ES-I3 (cell line): ENCODE measurements at regions not wholly inside any gene's neighbourhood (a gene's known extent, or its start where the extent isn't known, plus 50 kb on each side); places are given as distances from the start of the nearest gene placed in this dataset.

Experiments used
- H3K36me3 ChIP-seq: 2 replicates; pipeline ENCODE4 v1.6.1; 2013; ENCODE audit warnings: mild to moderate bottlenecking, low read length, control low read depth, moderate library complexity; ENCODE audit not compliant: insufficient read depth
- H3K4me1 ChIP-seq: 2 replicates; pipeline ENCODE4 v1.6.1; 2013; ENCODE audit warnings: mild to moderate bottlenecking, control low read depth, low read length; ENCODE audit not compliant: insufficient read depth
- H3K9ac ChIP-seq: 2 replicates; pipeline ENCODE4 v1.6.1; 2013; ENCODE audit warnings: low read depth, mild to moderate bottlenecking, low read length, moderate library complexity
- H3K9me3 ChIP-seq: 2 replicates; pipeline ENCODE4 v1.6.1; 2013; ENCODE audit warnings: mild to moderate bottlenecking, low read length, moderate library complexity; ENCODE audit not compliant: control insufficient read depth, insufficient read depth

DNA sequence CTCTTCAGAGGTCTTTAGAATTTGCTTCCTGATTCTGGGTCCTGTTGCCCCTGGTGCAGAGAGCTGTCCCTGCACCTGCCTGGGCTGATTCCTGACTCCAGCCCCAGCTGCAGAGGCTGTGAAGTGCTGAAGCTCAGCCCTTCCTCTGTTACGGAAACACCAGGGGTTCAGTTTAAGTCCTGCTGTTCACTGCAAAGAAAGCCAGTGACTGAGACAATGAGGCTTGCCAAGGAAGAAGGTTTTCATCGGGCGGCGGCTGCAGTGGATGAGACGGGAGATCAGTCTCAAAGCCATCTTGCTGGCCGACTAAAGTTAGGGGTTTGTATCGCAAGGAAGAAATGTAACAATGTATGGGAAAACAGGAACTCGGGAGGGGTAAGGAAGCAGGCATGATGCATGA is 142.4 kb upstream of the ZNF236 start:
- Histone ChIP-seq H3K9ac (no peak overlapping the region), H3K36me3 (no peaks in the 10 kb centered on the region), H3K4me1 (0 out of 2 replicates have a peak, but pooled peaks cover 5% of the 10 kb centered on the region), H3K9me3 (no peaks in the 10 kb centered on the region)

DNA sequence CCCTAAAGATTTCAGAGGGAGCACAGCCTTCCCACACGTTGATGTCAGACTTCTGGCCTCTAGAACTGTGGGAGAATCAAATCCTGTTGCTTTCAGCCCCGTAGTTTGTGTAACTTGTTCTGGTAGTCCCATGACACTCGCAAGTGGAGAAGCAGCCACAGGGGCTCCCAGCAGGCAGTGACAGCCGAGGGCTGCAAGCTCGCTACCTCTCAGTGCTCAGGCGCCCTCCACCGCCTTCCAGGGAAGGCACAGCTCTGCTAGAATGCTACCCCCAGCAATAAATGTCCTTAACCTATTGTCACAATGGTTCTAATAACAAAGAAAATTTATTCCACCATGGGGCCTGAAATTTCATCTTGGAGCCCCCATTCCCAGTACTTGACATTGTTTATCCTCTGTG is 143.1 kb upstream of the ZNF236 start:
- 0 out of 2 replicates have a peak, but pooled peaks cover 5% of the 10 kb centered on the region for H3K4me1 ChIP-seq
- H3K36me3 ChIP-seq, result no peaks in the 10 kb centered on the region
- no peak overlapping the region for H3K9ac ChIP-seq
- H3K9me3 ChIP-seq, result no peaks in the 10 kb centered on the region

DNA sequence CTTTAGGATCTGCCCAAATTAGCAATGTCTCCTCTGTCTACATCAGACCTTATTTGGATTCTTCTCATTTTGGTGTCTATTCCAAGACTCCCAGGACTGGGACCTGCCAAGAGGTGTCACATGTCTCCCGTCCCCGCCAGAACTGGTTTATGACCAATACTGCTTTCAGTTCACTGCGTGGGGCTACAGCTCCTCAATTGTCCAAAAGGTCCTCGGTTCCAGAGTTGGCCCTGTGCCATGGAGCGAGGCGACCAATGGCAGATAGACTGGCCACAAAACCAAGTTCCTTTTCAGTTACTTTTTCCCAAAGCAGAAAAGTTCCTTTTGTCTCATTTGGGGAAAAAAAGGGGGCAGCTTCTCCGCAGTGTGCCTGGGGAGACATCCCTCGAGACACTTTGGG is 144.1 kb upstream of the ZNF236 start:
- Histone ChIP-seq H3K9me3 (no peaks in the 10 kb centered on the region), H3K4me1 (0 out of 2 replicates have a peak, but pooled peaks cover 5% of the 10 kb centered on the region), H3K9ac (no peak overlapping the region), H3K36me3 (no peaks in the 10 kb centered on the region)

DNA sequence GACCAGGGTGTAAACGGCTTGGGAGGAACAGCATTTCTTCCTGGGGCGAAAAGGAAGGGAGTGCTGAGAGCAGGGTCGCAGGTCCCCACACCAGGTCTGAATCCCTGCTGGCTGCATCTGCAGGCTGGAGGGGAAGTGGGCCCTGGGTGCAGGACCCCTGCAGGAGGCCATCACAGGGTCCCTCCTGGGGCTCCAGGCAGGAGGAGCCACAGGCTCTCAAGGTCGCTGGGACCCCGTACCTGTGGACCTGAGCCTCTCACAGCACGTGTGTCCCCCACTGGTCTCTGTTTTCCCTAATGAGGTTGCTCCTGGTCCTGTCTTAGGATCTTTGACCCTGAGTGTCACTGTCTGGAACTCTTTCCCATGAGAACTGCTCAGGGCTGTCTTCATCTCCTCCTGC is 147.8 kb upstream of the ZNF236 start:
- Histone ChIP-seq H3K9me3 (no peaks in the 10 kb centered on the region), H3K36me3 (no peaks in the 10 kb centered on the region)

DNA sequence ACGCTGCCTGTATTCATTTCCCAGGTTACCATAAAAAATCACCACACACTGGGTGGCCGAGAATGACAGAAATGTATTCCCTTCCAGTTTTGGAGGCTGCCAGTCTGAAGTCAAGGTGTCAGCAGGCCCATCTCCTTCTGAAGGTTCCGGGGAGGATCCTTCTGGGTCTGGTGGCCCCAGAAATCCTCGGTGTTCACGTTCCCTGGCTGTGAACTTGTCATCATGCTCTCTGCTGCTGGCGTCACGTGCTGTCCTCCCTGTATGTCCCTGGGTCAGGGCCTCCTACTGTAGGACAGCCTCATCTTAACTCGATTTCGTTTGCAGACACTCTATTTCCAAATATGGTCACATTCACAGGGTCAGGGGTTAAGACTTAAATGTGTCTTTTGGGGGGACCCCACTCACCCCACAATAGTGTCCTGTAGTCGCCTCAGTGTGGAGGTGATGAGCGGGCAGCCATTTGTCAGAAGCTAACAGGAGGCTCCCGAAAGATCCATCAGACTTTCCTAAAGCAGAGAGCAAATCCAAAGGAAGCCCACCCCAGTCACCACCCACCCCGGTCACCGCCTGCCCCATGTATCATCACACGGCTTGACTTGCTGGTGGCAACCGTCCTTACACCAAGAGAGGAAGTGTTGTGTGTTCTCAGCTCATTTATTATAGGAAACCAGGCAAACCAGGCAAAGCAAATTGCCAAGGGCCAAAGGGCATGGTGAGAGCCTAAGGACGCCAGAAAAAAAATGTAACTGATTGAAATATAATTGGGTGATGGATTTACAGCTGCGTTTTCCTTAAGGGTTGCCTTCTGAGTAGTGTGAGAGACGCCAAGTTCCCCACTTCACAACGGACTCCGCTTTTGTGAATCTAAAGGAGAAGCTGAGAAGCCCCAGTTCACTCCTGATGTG is 148.8 kb upstream of the ZNF236 start:
- peaks cover 10% of the 10 kb centered on the region; the same call in 1 of the 2 replicates for H3K4me1 ChIP-seq
- no peaks in the 10 kb centered on the region for H3K9me3 ChIP-seq
- no peak overlapping the region for H3K9ac ChIP-seq
- H3K36me3 ChIP-seq, result no peaks in the 10 kb centered on the region

More for the DNA sequence above, 147.8 kb upstream of the ZNF236 start:
- H3K4me1 ChIP-seq, result peaks cover 14% of the 10 kb centered on the region; the same call in 1 of the 2 replicates
- H3K9ac ChIP-seq, result no peak overlapping the region

DNA sequence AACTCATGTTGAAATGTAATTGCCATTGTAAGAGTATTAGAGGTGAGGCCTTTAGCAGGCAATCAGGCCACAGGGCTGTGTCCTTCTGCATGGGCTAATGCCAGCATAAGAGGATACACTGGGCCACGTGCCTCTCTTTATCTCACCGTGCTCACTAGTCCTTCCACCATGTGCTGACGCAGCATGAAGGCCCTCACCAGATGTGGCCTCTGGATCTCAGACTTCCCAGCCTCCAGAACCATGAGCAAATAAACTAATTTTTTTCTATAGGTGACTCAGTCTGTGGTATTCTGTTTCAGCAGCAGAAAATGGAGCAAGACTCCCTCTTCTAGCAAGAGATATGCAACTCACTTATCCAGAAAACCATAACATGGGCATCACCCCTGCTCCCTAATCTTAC is 149.7 kb upstream of the ZNF236 start:
- Histone ChIP-seq H3K36me3 (no peaks in the 10 kb centered on the region), H3K9ac (no peak overlapping the region), H3K9me3 (no peaks in the 10 kb centered on the region), H3K4me1 (peaks cover 10% of the 10 kb centered on the region; the same call in 1 of the 2 replicates)

DNA sequence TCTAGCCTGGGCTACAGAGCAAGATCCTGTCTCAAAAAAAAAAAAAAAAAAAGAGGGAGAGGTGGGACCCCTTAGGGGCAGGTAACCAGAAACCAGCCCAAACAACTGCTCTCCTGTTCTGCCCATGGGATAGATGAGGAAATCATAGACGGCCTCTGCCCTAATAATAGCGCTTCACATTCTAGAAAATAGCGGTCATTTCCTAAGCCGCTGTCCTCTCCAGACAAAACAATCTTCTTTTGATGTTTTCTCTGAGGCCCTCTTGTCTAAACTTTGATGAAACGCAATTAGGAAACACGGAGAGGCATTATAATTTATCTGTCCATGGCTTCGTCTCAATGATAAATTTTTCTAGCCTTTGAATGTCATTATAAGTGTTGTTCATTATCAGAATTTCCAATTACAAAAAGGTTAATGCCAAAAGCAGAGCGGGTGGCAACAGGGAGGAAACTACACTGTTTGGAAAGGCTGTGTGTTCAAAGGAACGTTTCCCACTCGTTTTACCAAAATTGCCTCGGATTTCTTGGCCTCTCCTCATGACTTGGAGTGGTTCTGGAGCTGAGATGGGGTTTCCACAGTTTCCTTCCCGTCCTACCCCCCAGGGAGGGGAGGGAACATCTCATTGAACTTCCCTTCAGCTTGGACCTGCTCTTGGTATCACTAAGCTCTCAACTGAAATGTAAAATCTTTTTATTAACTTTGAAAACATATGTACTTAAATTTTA is 151.6 kb upstream of the ZNF236 start:
- Histone ChIP-seq H3K36me3 (no peaks in the 10 kb centered on the region), H3K4me1 (peaks cover 10% of the 10 kb centered on the region; the same call in 1 of the 2 replicates), H3K9ac (no peak overlapping the region), H3K9me3 (no peaks in the 10 kb centered on the region)

DNA sequence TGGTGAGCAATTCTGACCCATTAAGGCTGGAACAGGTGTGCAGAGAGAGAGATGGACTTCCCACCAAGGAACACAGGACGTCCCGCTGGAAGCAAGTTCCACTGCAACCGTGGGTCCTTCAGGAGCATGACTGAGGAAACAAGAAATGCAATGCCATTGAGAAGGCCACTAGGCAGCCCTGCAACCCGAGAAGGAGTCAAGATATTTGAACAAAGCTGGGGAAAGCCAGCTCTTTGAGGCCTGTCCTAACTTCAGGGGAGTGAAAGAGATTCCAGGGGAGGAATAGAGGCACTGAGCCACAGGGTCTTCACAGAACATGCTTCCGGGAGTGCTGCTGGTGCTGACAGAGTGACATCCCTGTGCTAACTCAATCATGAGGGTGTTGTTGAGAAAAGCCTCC is 153.8 kb upstream of the ZNF236 start:
- peaks cover 10% of the 10 kb centered on the region; the same call in 1 of the 2 replicates for H3K4me1 ChIP-seq

DNA sequence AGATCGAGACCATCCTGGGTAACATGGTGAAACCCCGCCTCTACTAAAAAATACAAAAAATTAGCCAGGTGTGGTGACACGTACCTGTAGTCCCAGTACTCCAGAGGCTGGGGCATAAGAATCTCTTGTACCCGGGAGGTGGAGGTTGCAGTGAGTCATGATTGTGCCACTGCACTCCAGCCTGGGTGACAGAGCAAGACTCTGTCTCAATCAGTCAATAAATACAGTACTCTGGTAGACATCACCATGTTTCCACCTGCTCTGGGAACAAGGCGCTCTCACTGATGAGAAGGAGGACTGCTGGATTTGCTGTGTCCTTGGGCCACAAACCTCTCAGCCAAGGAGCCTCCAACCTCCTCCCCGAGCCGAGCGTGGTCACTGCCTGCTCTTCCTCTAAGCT is 154.2 kb upstream of the ZNF236 start:
- Histone ChIP-seq H3K9me3 (no peaks in the 10 kb centered on the region), H3K36me3 (no peaks in the 10 kb centered on the region), H3K9ac (no peak overlapping the region), H3K4me1 (peaks cover 10% of the 10 kb centered on the region; the same call in 1 of the 2 replicates)

More for the DNA sequence above, 153.8 kb upstream of the ZNF236 start:
- H3K9me3 ChIP-seq, result no peaks in the 10 kb centered on the region
- no peak overlapping the region for H3K9ac ChIP-seq
- H3K36me3 ChIP-seq, result no peaks in the 10 kb centered on the region

DNA sequence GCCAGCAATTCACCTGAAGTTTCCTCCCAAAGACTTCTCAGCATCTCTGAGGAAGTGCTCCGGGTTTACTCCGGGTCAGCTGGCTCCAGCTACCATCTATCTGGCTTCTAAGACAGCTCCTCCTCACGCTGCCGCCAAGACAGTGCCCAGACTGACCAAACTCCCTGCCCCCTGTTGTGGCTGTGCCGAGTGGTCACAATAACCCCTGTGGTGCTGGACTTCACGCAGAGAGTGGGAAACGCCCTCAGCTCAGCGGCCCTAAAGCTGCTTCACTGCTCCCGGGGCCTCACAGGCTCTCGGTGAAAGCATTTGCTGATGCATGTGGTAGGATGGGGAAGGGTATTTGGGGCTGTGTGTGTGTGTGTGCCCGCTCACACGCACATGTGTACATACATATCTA is 154.8 kb upstream of the ZNF236 start:
- no peak overlapping the region for H3K9ac ChIP-seq
- H3K36me3 ChIP-seq, result no peaks in the 10 kb centered on the region
- H3K4me1 ChIP-seq, result peaks cover 9% of the 10 kb centered on the region; the same call in 1 of the 2 replicates
- no peaks in the 10 kb centered on the region for H3K9me3 ChIP-seq

DNA sequence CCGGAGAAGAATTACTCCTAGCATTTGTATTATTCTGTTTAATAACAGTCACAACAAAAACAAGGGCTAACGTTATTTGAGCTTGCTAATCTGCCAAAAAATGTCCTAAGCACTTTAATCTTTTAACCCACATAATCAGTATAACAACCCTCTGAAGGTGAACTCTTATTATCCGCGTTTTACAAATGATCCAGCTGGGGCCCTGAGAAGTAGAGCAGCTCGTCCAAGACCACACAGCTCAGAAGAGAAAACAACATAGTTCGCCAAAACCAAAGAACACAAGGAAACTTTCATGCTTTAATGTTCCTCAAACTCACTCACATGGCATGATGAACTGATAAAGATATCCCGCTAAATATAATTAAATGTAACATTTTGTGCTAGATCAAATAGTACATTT is 159.7 kb upstream of the ZNF236 start:
- no peaks in the 10 kb centered on the region for H3K9me3 ChIP-seq
- H3K4me1 ChIP-seq, result no peaks in the 10 kb centered on the region
- no peaks in the 10 kb centered on the region for H3K36me3 ChIP-seq

DNA sequence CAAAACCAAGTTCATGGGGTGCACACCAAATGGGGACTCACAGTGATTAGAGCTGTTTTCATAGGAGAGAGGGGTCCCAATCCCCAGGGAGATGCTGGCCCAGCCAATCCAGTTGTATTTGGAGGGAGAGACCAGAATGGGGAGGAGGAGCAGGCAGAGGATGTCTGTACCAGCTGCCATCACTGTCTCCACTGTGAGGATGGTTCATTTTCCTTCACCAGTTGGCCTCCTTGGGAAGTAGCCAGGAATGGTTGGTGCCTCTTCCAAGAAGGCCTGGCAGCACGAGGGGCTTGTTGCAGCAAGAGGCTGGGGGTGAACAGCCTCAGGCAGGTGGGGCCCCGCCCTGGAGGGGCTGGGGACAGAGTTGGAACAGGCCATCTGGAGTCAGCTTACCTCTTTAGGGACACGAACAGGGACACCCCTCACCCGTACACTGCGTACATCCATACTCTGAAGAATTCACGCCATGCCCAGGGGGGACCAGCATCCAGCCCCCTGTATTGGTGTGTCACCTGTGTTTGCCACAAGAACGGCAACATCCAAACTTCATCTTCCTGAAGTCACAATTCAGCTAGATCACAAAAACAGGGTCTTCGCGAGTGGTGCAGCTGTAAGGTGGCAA is 161.7 kb upstream of the ZNF236 start:
- Histone ChIP-seq H3K4me1 (0 out of 2 replicates have a peak, but pooled peaks cover 5% of the 10 kb centered on the region), H3K9me3 (no peaks in the 10 kb centered on the region), H3K9ac (no peak overlapping the region), H3K36me3 (no peaks in the 10 kb centered on the region)

More for the DNA sequence above, 159.7 kb upstream of the ZNF236 start:
- H3K9ac ChIP-seq, result no peak overlapping the region

DNA sequence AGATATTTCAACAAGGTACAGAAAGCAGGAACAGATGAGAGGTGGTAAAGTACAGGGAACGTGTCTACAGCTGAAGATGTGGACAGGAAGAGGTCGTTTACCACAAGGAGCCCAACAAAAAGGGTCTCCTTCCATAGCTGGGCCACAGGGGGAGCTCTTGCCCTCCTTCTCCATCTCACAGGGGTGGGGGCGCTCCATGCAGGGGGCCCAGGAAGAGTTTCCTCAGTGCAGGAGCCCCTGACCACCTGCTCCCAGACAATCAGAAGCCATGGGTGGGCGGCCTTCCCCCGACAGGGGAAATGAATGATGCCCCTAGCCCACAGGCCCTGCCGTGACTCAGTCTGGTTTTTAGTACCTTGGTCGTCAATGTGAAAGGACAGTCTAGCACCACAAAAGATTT is 163.6 kb upstream of the ZNF516 start:
- H3K9ac ChIP-seq, result no peak overlapping the region
- H3K36me3 ChIP-seq, result no peaks in the 10 kb centered on the region
- no peaks in the 10 kb centered on the region for H3K9me3 ChIP-seq
- H3K4me1 ChIP-seq, result 0 out of 2 replicates have a peak, but pooled peaks cover 5% of the 10 kb centered on the region

DNA sequence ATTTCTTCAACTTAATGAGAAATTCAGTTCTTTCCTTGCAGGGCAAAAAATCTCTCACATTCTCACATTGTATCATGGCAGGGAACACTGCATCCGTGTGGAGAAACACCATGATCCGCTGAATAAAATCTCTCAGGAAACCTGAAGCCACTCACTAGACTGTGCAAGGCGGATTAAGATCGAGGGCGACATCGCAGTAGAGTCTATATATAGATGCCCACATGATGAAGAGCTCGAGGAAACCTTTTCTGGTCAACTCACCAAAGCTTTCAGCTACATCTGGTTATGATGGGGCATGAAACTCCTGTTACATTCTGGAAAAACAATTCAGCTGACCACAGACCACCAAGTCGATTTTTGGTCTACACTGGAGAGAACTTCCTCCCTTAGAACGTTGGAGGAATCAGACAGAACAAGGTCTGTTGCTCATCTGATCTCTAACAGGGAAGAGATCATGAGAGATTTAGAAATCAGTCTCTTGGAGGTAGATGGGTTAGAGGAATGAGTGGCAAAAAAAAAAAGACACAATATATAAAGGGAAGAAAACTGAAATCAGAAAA is 162.9 kb upstream of the ZNF516 start:
- Histone ChIP-seq H3K4me1 (0 out of 2 replicates have a peak, but pooled peaks cover 5% of the 10 kb centered on the region), H3K9ac (no peak overlapping the region), H3K9me3 (no peaks in the 10 kb centered on the region), H3K36me3 (no peaks in the 10 kb centered on the region)
